ENCODE measurements at regions not wholly inside any gene's neighbourhood (a gene's known extent, or its start where the extent isn't known, plus 50 kb on each side); places are given as distances from the start of the nearest gene placed in this dataset.
"Not testable (repeated sequence)": the region's sequence is repeated elsewhere in the genome, so short reads cannot be mapped to it uniquely, and the experiment has no call there.

DNA sequence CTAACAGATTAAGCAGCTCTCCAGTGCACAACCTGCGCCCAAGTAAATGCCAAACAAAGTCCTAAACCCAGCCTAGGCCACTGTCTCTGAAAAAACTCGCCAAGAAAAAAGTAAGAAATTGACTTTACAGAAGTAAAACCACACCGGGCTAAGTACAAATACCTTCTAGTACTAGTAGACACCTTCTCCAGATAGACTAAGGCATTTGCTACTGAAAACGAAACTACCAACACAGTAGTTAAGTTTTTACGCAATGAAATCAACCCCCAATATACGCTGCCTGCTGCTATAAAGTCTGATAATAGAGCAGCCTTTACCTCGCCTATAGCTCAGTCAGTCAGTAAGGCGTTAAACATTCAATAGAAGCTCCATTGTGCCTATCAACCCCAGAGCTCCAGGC is 132.2 kb upstream of the ROPN1B start:
- not testable (repeated sequence) for TF ChIP-seq POLR2A, POLR2AphosphoS5, EP300 (IDR thresholded peaks at IDR 0.05)
- TF ChIP-seq, protein P1, sequence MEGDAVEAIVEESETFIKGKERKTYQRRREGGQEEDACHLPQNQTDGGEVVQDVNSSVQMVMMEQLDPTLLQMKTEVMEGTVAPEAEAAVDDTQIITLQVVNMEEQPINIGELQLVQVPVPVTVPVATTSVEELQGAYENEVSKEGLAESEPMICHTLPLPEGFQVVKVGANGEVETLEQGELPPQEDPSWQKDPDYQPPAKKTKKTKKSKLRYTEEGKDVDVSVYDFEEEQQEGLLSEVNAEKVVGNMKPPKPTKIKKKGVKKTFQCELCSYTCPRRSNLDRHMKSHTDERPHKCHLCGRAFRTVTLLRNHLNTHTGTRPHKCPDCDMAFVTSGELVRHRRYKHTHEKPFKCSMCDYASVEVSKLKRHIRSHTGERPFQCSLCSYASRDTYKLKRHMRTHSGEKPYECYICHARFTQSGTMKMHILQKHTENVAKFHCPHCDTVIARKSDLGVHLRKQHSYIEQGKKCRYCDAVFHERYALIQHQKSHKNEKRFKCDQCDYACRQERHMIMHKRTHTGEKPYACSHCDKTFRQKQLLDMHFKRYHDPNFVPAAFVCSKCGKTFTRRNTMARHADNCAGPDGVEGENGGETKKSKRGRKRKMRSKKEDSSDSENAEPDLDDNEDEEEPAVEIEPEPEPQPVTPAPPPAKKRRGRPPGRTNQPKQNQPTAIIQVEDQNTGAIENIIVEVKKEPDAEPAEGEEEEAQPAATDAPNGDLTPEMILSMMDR (IDR thresholded peaks at IDR 0.05) = not testable (repeated sequence)

Measured in gastroesophageal sphincter (tissue), 3 donors.